H1 (cell line): ENCODE measurements at regions not wholly inside any gene's neighbourhood (a gene's known extent, or its start where the extent isn't known, plus 50 kb on each side); places are given as distances from the start of the nearest gene placed in this dataset.

Source experiments
- CTCF ChIA-PET: fragments of 300-600 bp; sonication (Branson Sonifier 250); formaldehyde crosslinking; loops from one replicate; lab custom pipeline; 2021; ENCODE audit not compliant: partially characterized antibody; lab: Charles Lee
- POLR2A ChIA-PET: fragments of 300-600 bp; sonication (Branson Sonifier 250); formaldehyde crosslinking; loops from one replicate; lab custom pipeline; 2021; ENCODE audit warnings: inconsistent platforms; ENCODE audit not compliant: partially characterized antibody; lab: Charles Lee
- DNase-seq, 2 experiments: peaks; one replicate each; pipeline versions ENCODE4 v3.0.0 to v3.0.0-alpha.2; 2010 to 2022; ENCODE audit warnings: low spot score in 2 of 2, low read depth in 1 of 2, mixed read lengths in 1 of 2
- FAIRE-seq: peaks from 2 replicates; lab custom pipeline; 2011; peaks lifted over from hg19 to GRCh38; lab: Jason Lieb, UNC
- H2AFZ ChIP-seq: 2 replicates; pipeline ENCODE4 v1.8.1; 2012; ENCODE audit warnings: low read length, inconsistent platforms
- H2AK5ac ChIP-seq: 2 replicates; pipeline ENCODE4 v1.6.1; 2013; ENCODE audit warnings: low read depth, low read length
- H2BK120ac ChIP-seq: replicated peaks from 2 replicates; pipeline ENCODE3; 2013; ENCODE audit warnings: low read depth, low read length, inconsistent platforms
- H2BK12ac ChIP-seq: 2 replicates; pipeline ENCODE4 v1.6.1; 2013; ENCODE audit warnings: low read depth, low read length
- H2BK15ac ChIP-seq: 2 replicates; pipeline ENCODE4 v1.6.1; 2013; ENCODE audit warnings: low read length
- H2BK20ac ChIP-seq: 2 replicates; pipeline ENCODE4 v1.6.1; 2013; ENCODE audit warnings: low read length
- H2BK5ac ChIP-seq: 2 replicates; pipeline ENCODE4 v1.6.1; 2013; ENCODE audit warnings: low read depth, low read length
- H3K14ac ChIP-seq: 2 replicates; pipeline ENCODE4 v1.6.1; 2013; ENCODE audit warnings: inconsistent platforms; ENCODE audit not compliant: insufficient read length
- H3K18ac ChIP-seq: 2 replicates; pipeline ENCODE4 v1.6.1; 2013; ENCODE audit warnings: low read length; ENCODE audit errors: extremely low read depth
- H3K23ac ChIP-seq: 2 replicates; pipeline ENCODE4 v1.6.1; 2013; ENCODE audit warnings: inconsistent platforms; ENCODE audit not compliant: insufficient read length
- H3K23me2 ChIP-seq: 2 replicates; pipeline ENCODE4 v1.6.1; 2013; ENCODE audit warnings: low read depth, low read length
- H3K27ac ChIP-seq: 2 replicates; pipeline ENCODE4 v1.6.1; 2011; ENCODE audit warnings: low read depth, low read length, inconsistent platforms
- H3K27me3 ChIP-seq, 4 experiments: replicated peaks in 1 of 4; 1 replicate in 1 of 4; 2 replicates in 3 of 4; pipeline versions ENCODE4 v1.6.1 to v1.8.1; 2011 to 2013; ENCODE audit warnings: low read length in 3 of 4, mild to moderate bottlenecking in 3 of 4, inconsistent platforms in 2 of 4, mixed read lengths in 2 of 4, moderate library complexity in 1 of 4; ENCODE audit not compliant: control insufficient read depth in 3 of 4, insufficient read depth in 3 of 4; ENCODE audit errors: extremely low read depth in 1 of 4
- H3K36me3 ChIP-seq, 4 experiments: 2 replicates each; pipeline versions ENCODE4 v1.6.1 to v1.8.1; 2011 to 2013; ENCODE audit warnings: mild to moderate bottlenecking in 4 of 4, low read length in 3 of 4, moderate library complexity in 2 of 4, control low read depth in 1 of 4, inconsistent platforms in 1 of 4; ENCODE audit not compliant: insufficient read depth in 4 of 4, control insufficient read depth in 2 of 4
- H3K4ac ChIP-seq: replicated peaks from 2 replicates; pipeline ENCODE3; 2013; ENCODE audit warnings: low read length, low read depth, mixed read lengths, inconsistent platforms; ENCODE audit not compliant: insufficient read length
- H3K4me1 ChIP-seq, 4 experiments: replicated peaks in 1 of 4; 1 replicate in 1 of 4; 2 replicates in 3 of 4; pipeline versions ENCODE4 v1.6.1 to v1.8.1; 2011 to 2013; ENCODE audit warnings: low read length in 3 of 4, inconsistent platforms in 2 of 4, mixed read lengths in 1 of 4; ENCODE audit not compliant: insufficient read depth in 4 of 4, control insufficient read depth in 3 of 4
- H3K4me2 ChIP-seq, 2 experiments: 2 replicates each; pipeline versions ENCODE4 v1.6.1 to v1.8.1; 2011 to 2013; ENCODE audit warnings: low read depth in 2 of 2, low read length in 2 of 2, control low read depth in 1 of 2, inconsistent platforms in 1 of 2, mild to moderate bottlenecking in 1 of 2; ENCODE audit not compliant: insufficient read depth in 1 of 2
- H3K4me3 ChIP-seq, 4 experiments: fragments of 200-600, 300-600 bp in 1 of 4; sonication (generic), shearing (Covaris generic), sonication (Bioruptor Twin) in 1 of 4; 2 replicates each; pipeline versions ENCODE4 v1.5.1 to v1.8.1; 2011 to 2016; ENCODE audit warnings: low read length in 4 of 4, low read depth in 3 of 4, control low read depth in 2 of 4, inconsistent platforms in 2 of 4, mild to moderate bottlenecking in 2 of 4, mixed read lengths in 1 of 4, moderate library complexity in 1 of 4; ENCODE audit not compliant: insufficient read depth in 2 of 4; ENCODE audit errors: extremely low read depth in 1 of 4
- H3K56ac ChIP-seq: replicated peaks from 2 replicates; pipeline ENCODE3; 2013; ENCODE audit warnings: low read depth, mild to moderate bottlenecking, mixed read lengths, low read length, inconsistent platforms; ENCODE audit not compliant: insufficient read length
- H3K79me1 ChIP-seq: 2 replicates; pipeline ENCODE4 v1.6.1; 2013; ENCODE audit warnings: low read depth, low read length, control low read depth
- H3K79me2 ChIP-seq, 2 experiments: 2 replicates each; pipeline versions ENCODE4 v1.6.1 to v1.8.1; 2012 to 2013; ENCODE audit warnings: low read length in 2 of 2, mild to moderate bottlenecking in 2 of 2, inconsistent platforms in 1 of 2; ENCODE audit not compliant: insufficient read depth in 2 of 2, control insufficient read depth in 1 of 2
- H3K9ac ChIP-seq, 4 experiments: replicated peaks in 1 of 4; 1 replicate in 1 of 4; 2 replicates in 3 of 4; pipeline versions ENCODE4 v1.6.1 to v1.8.1; 2011 to 2013; ENCODE audit warnings: low read depth in 3 of 4, low read length in 3 of 4, control low read depth in 2 of 4, mild to moderate bottlenecking in 2 of 4, moderate library complexity in 2 of 4, inconsistent platforms in 1 of 4; ENCODE audit errors: extremely low read depth in 1 of 4
- H3K9me3 ChIP-seq, 2 experiments: 2 replicates each; pipeline versions ENCODE4 v1.6.1 to v1.8.1; 2012 to 2013; ENCODE audit warnings: mild to moderate bottlenecking in 2 of 2, moderate library complexity in 2 of 2, control low read depth in 1 of 2, inconsistent platforms in 1 of 2, low read depth in 1 of 2, low read length in 1 of 2, mixed read lengths in 1 of 2; ENCODE audit not compliant: insufficient read depth in 2 of 2
- H4K20me1 ChIP-seq, 2 experiments: replicated peaks in 1 of 2; 2 replicates each; pipeline versions ENCODE3 to v1.8.1; 2011 to 2013; ENCODE audit warnings: inconsistent platforms in 2 of 2, low read length in 2 of 2, mild to moderate bottlenecking in 1 of 2; ENCODE audit not compliant: insufficient read depth in 2 of 2, control insufficient read depth in 1 of 2
- H4K5ac ChIP-seq: 2 replicates; pipeline ENCODE4 v1.6.1; 2013; ENCODE audit warnings: low read length, low read depth, mixed read lengths, inconsistent platforms; ENCODE audit not compliant: insufficient read length
- H4K8ac ChIP-seq: 2 replicates; pipeline ENCODE4 v1.8.0; 2013; ENCODE audit warnings: mild to moderate bottlenecking, moderate library complexity, low read length, inconsistent platforms; ENCODE audit not compliant: insufficient read depth; ENCODE audit errors: extremely low read depth
- H4K91ac ChIP-seq: replicated peaks from 2 replicates; pipeline ENCODE3; 2013; ENCODE audit warnings: low read length, mixed read lengths, inconsistent platforms; ENCODE audit not compliant: insufficient read length
- FOSL1 ChIP-seq: IDR thresholded peaks from 2 replicates; pipeline ENCODE4 v1.6.1; 2011; ENCODE audit warnings: mild to moderate bottlenecking, low read depth, low read length, moderate library complexity; ENCODE audit not compliant: insufficient read depth
- KDM1A ChIP-seq: fragments of 200-600, 300-600 bp; sonication (generic); IDR thresholded peaks from 2 replicates; pipeline ENCODE4 v1.7.1; 2016; ENCODE audit warnings: mild to moderate bottlenecking, low read length, borderline replicate concordance
- PHF8 ChIP-seq: fragments of 200-600 bp; sonication (generic); conservative IDR thresholded peaks from 2 replicates; pipeline ENCODE4 v1.7.1; 2012; ENCODE audit warnings: low read depth, mild to moderate bottlenecking, inconsistent platforms, low read length, moderate library complexity
- WGBS, 2 experiments: shearing (Covaris generic) in 1 of 2; methylation state at CpG; one replicate each; pipeline versions ENCODE4 v1.1.6 to v1.1.7; 2013 to 2015; ENCODE audit warnings: low lambda C conversion rate in 2 of 2, mixed read lengths in 2 of 2, inconsistent platforms in 1 of 2, low coverage in 1 of 2, missing lambda C conversion rate in 1 of 2; ENCODE audit not compliant: insufficient replicate concordance in 2 of 2, insufficient coverage in 1 of 2, insufficient read length in 1 of 2; ENCODE audit errors: extremely low coverage in 1 of 2, missing lambda C conversion rate in 1 of 2; 5-methylcytosine and 5-hydroxymethylcytosine counted together

- H3K27me3 ChIP-seq = no peaks in the 10 kb centered on the region; a peak in 1 of 7 replicates
- H2BK15ac ChIP-seq = no peak overlapping the region
- no peak overlapping the region for H2BK120ac ChIP-seq
- H3K36me3 ChIP-seq = no peaks in the 10 kb centered on the region
- no peak overlapping the region for H2BK12ac ChIP-seq
- H3K14ac ChIP-seq = no peak overlapping the region
- H3K79me2 ChIP-seq = no peaks in the 10 kb centered on the region
- H3K79me1 ChIP-seq = no peaks in the 10 kb centered on the region
- FAIRE-seq (no peak), DNase-seq (no peak)
- no peak overlapping the region for H2AK5ac ChIP-seq
- no peak overlapping the region for H3K18ac ChIP-seq
- 90% methylated on average over 3 of the region's 3 CpGs; no CpG with 5 or more reads in 1 of the 2 experiments for WGBS, 2 experiments
- no peaks in the 10 kb centered on the region for H4K20me1 ChIP-seq
- no peak overlapping the region for H3K4me3 ChIP-seq
- H3K23me2 ChIP-seq = no peaks in the 10 kb centered on the region; the same call in 1 of the 2 replicates
- no peak overlapping the region for H4K91ac ChIP-seq
- no peak overlapping the region for H3K56ac ChIP-seq
- H3K9ac ChIP-seq = no peak overlapping the region
- H2AFZ ChIP-seq = no peak overlapping the region
- no peak overlapping the region for H4K5ac ChIP-seq
- no peak overlapping the region for H3K27ac ChIP-seq
- H4K8ac ChIP-seq = no peak overlapping the region
- H3K23ac ChIP-seq = no peak overlapping the region
- ChIA-PET POLR2A (no interaction called here), CTCF (interaction anchor here (0.6 to 3.5 kb wide), 8 partner anchors 16 to 311 kb away, joined by 3 to 16 read pairs (median 4); no protein-coding TSS in a partner anchor)
- no peak overlapping the region for H3K4ac ChIP-seq
- no peaks in the 10 kb centered on the region for H3K4me1 ChIP-seq
- no peak overlapping the region for H2BK5ac ChIP-seq
- H3K4me2 ChIP-seq = no peak overlapping the region
- H2BK20ac ChIP-seq = no peak overlapping the region
- H3K9me3 ChIP-seq = no peaks in the 10 kb centered on the region
- TF ChIP-seq PHF8 (no peak), KDM1A (no peak), FOSL1 (no peak)
Measured at GRCh38 chr17:34511931-34512330, 67.5 kb upstream of the TMEM132E start.
